ENCODE measurements at regions not wholly inside any gene's neighbourhood (a gene's known extent, or its start where the extent isn't known, plus 50 kb on each side); places are given as distances from the start of the nearest gene placed in this dataset.
"Not testable (repeated sequence)": the region's sequence is repeated elsewhere in the genome, so short reads cannot be mapped to it uniquely, and the experiment has no call there.

DNA sequence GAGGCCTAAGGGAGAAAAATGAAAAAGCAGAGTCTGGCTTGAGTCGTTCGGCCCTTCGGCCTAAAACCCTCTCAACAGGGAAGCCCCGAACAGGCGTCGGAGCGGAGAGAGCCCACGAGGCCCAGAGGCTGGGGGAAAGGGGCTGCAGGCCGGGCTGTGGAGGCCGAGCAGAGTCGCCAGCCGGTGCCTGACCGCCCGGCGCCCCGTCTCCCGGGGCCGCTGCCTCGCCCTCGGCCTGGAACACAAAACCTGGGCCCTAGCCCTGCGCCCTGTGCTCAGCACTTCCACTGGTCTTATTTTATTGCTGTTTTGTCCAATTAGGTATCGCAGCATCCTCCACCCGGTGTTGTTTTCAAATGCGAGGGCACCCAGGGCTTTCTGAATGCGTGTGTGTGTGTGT is 110.1 kb upstream of the FOXD4L5 start:
- DNase-seq = not testable (repeated sequence)

DNA sequence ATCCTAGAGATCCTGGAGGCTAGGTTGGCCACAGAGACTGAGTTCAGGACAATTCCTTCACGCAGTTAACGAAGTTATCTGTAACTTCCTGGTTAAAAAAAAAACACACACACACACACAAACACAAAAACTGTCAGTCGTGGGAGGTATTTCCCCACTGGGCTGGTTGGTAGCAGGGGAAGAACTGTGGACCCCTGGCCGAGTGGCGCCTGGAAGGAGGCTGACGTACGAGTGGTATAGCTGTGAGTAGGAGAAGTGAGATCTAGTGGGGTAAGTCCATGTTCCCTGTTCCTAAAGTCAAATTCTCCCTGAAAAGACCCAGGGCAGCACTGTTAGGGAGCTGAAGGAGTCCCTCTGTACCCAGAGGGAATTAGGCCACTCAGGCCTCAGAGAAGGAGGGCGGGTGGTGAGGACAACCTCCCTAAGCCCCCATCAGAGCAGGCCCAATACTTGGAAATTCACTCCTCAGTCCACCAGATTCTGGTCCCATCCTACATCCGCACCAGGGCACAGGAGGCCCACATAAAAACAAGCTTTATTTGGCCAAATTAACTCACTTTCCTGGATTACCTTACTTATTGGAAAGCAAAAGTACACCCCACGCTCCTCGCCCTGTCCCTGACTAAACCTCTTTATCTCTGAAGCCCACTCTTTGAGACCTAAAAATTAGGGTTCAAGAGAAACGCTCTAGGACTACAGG is 108.3 kb upstream of the FOXD4L5 start:
- not testable (repeated sequence) for DNase-seq

- not testable (repeated sequence) for DNase-seq
Measured at GRCh38 chr9:65392611-65393010, 107.6 kb upstream of the FOXD4L5 start.

DNA sequence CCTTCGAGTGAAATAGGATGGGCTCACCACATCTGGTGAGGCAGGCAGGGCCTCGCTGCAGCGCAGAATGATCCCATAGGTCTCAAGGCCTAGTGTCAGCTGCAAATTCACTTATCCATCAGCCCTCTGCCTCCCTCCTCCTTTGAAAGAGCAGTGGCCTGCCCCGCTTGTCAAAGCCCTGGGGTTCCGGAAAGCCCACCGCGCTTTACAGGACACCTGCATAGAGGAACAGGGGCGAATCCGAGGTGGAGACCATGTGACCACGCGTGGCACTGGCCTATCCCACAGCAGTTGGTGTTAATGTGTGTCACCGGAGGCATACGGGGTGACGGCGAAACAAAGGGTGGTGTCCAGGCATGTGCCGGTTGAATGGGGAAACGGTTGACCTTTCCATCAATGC is 104.7 kb upstream of the FOXD4L5 start:
- not testable (repeated sequence) for DNase-seq

DNA sequence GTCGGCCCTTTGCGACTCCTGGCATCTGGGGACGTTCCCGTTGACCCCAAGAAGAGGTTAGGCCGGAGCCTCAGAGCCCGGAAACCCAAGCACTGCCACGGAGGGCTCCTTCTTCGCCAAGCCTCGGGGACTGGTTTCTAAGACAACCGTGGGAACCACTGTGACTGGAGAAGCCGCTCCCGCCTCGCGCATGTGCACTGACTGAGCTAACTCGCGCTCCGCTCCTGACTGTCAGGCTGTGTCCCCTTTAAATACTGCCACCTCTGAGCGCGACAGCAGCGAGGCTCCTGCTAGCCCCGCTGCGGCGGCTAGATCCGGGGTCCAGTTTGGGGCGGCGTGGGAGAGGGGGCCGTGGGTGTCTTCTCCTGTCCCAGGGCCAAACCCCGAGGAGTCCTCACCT is 104.2 kb upstream of the FOXD4L5 start:
- not testable (repeated sequence) for DNase-seq

DNA sequence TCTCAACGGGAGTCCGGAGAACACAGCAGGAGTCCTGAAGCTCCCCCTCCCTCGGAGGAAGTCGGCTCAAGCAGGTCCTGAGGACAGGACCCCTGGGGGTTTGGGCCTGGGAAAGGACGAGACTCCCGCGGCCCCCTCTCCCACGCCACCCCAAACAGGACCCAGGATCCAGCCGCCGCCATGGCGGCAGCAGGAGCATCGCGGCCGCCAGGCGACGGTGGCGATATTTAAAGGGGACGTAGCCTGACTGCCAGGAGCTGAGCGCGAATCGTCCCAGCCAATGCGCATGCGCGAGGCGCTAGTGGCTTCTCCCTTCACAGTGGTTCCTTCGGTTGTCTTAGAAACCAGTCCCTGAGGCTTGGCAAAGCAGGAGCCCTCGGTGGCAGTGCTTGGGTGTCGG is 101.7 kb upstream of the FOXD4L5 start:
- DNase-seq = peak; percentile 71

- DNase-seq = not testable (repeated sequence)
Measured at GRCh38 chr9:65386191-65386590, 101.2 kb upstream of the FOXD4L5 start.

- DNase-seq = not testable (repeated sequence)
Measured at GRCh38 chr9:65385655-65386024, 100.6 kb upstream of the FOXD4L5 start.

- not testable (repeated sequence) for DNase-seq
Measured at GRCh38 chr9:65384759-65385654, 100.0 kb upstream of the FOXD4L5 start.

DNA sequence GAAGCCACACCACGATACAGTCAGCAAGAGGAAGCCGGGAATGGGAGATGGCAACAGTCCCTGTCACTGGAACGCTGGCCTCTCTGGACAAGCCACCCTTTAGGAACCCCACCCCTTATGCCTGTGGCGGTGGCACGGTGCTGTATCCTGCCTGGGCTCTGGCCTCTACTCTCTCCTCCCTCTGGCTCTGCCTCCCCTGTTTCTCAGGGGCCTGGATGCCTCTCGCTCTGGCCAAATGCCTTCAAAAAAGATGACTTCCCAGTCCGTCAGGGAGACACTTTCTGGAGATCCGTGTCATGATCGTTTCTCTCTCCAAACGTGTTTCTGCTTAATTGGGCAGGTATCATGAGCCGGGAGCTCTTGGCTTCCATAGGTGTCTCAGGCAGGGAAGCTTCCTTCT is 99.1 kb upstream of the FOXD4L5 start:
- DNase-seq = not testable (repeated sequence)

DNA sequence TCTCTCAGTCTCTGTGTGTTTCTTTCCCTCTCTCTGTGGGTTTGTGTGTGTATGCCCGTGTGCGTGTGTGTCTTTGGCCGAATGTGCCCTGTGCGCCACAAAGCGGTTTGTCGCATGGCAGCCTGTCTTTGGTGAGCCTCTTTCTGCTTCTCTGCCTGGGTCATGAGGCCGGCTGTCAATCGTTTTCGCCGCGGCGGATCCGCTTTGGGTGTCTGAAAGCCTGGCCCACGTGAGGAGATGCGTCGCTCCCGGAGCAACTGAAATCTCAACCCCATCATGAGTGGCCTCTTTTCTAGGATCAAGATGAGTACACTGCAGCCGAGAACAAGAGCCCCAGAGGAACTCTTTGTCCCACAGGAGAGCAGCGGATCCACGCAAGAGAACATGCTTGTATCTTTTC is 98.6 kb upstream of the FOXD4L5 start:
- DNase-seq = not testable (repeated sequence)

GRCh38 chr9:65382701-65383318 is 97.8 kb upstream of the FOXD4L5 start:
- not testable (repeated sequence) for DNase-seq

Measured in right kidney (tissue), 1 donor.